ENCODE measurements at regions not wholly inside any gene's neighbourhood (a gene's known extent, or its start where the extent isn't known, plus 50 kb on each side); places are given as distances from the start of the nearest gene placed in this dataset.

GRCh38 chr12:125853670-125854069, 788.4 kb downstream of the AACS start:
- TF ChIP-seq USF2 (IDR thresholded peaks at IDR 0.05; ENCODE audit: low read length): no peak
- TF ChIP-seq, protein P1, sequence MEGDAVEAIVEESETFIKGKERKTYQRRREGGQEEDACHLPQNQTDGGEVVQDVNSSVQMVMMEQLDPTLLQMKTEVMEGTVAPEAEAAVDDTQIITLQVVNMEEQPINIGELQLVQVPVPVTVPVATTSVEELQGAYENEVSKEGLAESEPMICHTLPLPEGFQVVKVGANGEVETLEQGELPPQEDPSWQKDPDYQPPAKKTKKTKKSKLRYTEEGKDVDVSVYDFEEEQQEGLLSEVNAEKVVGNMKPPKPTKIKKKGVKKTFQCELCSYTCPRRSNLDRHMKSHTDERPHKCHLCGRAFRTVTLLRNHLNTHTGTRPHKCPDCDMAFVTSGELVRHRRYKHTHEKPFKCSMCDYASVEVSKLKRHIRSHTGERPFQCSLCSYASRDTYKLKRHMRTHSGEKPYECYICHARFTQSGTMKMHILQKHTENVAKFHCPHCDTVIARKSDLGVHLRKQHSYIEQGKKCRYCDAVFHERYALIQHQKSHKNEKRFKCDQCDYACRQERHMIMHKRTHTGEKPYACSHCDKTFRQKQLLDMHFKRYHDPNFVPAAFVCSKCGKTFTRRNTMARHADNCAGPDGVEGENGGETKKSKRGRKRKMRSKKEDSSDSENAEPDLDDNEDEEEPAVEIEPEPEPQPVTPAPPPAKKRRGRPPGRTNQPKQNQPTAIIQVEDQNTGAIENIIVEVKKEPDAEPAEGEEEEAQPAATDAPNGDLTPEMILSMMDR (IDR thresholded peaks at IDR 0.05; ENCODE audit: control extremely low read depth in 1 of 3, insufficient read depth in 1 of 3, low read depth in 1 of 3, low read length in 3 of 3): no peak
- no peak for TF ChIP-seq EZH2 (IDR thresholded peaks at IDR 0.05; ENCODE audit: low read depth, low read length, severe bottlenecking)
- TF ChIP-seq POLR2A (IDR thresholded peaks at IDR 0.05; ENCODE audit: control extremely low read depth in 1 of 2, low read depth in 2 of 2, low read length in 2 of 2): no peak
- no peak for TF ChIP-seq JUN (IDR thresholded peaks at IDR 0.05; ENCODE audit: low read depth, low read length)
- no peak for TF ChIP-seq SRF (IDR thresholded peaks at IDR 0.05; ENCODE audit: low read depth, low read length)
